ENCODE measurements at regions not wholly inside any gene's neighbourhood (a gene's known extent, or its start where the extent isn't known, plus 50 kb on each side); places are given as distances from the start of the nearest gene placed in this dataset.

- no peak for TF ChIP-seq POLR2AphosphoS5 (IDR thresholded peaks at IDR 0.05; ENCODE audit: borderline replicate concordance, low read depth, low read length)
- TF ChIP-seq EZH2 (IDR thresholded peaks at IDR 0.05), result no peak
Measured at GRCh38 chr5:157976429-157976828, 117.5 kb upstream of the CLINT1 start.

Measured in SK-N-MC (cell line).